ENCODE measurements at regions not wholly inside any gene's neighbourhood (a gene's known extent, or its start where the extent isn't known, plus 50 kb on each side); places are given as distances from the start of the nearest gene placed in this dataset.

DNA sequence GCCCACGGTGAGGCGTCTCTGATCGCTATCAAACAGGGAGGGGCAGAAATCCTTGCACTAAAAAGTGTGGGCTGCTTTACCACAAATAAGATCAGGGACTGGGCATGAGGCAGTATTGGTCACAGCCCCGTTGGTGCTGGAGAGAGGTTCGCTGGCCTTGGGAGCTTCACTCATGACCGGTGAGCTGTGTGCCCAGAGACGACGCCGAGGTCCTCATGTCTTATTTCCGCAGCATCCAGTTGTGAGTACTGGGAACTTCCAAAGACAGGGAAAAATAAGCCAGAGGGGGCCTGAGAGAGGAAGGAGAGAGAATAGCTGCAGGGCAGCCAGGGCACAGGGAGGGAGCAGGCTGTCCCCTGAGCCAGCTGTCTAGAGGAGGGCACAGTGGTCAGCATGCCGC is 154.2 kb upstream of the PRKCQ start:
- Histone ChIP-seq H3K18ac (ENCODE audit: low read length) (no peak overlapping the region), H3K36me3 (replicated peaks in 1 of 2; ENCODE audit: control insufficient read depth in 2 of 2, insufficient read depth in 2 of 2, low read length in 2 of 2) (no peaks in the 10 kb centered on the region), H3K4ac (ENCODE audit: low read length) (no peak overlapping the region), H2BK120ac (ENCODE audit: low read depth, low read length) (no peak overlapping the region), H3K27me3 (ENCODE audit: control insufficient read depth in 3 of 3, insufficient read depth in 3 of 3, low read depth in 1 of 3, low read length in 3 of 3) (peaks cover 0 to 7% (median 0%) of the 10 kb centered on the region in 3 experiments), H4K91ac (ENCODE audit: low read depth, low read length, poor library complexity) (no peak overlapping the region), H4K8ac (ENCODE audit: low read depth, low read length) (no peak overlapping the region), H2BK5ac (ENCODE audit: low read length) (no peak overlapping the region), H2BK12ac (ENCODE audit: low read length) (no peak overlapping the region), H3K4me2 (ENCODE audit: insufficient read depth, low read length, poor library complexity, severe bottlenecking) (no peak overlapping the region), H3K14ac (ENCODE audit: low read length) (no peak overlapping the region), H2AK5ac (ENCODE audit: low read depth, low read length) (no peak overlapping the region), H3K27ac (replicated peaks; ENCODE audit: low read length) (no peak overlapping the region), H3K4me1 (ENCODE audit: control insufficient read depth in 2 of 2, insufficient read depth in 1 of 2, low read depth in 1 of 2, low read length in 2 of 2) (peaks cover 0 to 6% of the 10 kb centered on the region in 2 donors), H3K9ac (ENCODE audit: low read depth, low read length, poor library complexity) (no peak overlapping the region), H3K79me1 (ENCODE audit: low read depth, low read length) (no peaks in the 10 kb centered on the region), H3K4me3 (ENCODE audit: low read length in 2 of 2) (no peak overlapping the region), H2AFZ (ENCODE audit: low read length) (no peak overlapping the region), H2BK15ac (ENCODE audit: low read length) (no peak overlapping the region), H3K23ac (ENCODE audit: low read depth, low read length, poor library complexity) (no peak overlapping the region), H3K9me3 (replicated peaks in 1 of 2; ENCODE audit: control insufficient read depth in 2 of 2, insufficient read depth in 1 of 2, low read depth in 1 of 2, low read length in 2 of 2) (no peaks in the 10 kb centered on the region)
- no peak for DNase-seq (ENCODE audit: low spot score)
- WGBS, 2 donors (ENCODE audit: extremely low coverage in 2 of 2, insufficient read length in 2 of 2, insufficient replicate concordance in 1 of 2), result no CpG with 5 or more reads among the region's 11 CpGs

DNA sequence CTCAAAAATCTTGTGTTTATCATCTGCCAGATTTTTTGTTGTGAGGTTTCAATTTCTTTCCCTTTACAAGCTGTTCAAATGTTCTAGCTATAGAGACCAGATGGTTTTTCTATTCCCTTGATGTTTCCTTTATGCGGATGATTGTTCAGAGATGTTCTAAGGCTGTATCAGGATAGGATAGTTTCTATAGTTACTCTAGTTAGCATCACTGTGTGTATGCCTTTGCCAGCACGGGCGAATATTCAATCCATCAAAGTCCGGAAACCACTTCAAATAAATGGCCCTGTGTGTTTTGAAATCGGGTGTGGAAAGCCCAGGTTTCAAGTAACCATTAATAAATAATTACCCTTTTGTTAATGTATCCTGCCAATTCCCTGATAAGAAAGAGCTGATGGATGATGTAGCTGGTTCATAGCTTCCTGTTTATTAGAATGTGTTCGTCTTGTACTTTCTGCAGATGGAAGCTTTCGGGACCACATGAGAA is 149.8 kb upstream of the PRKCQ start:
- no peaks in the 10 kb centered on the region for H3K4me1 ChIP-seq (ENCODE audit: control insufficient read depth in 2 of 2, insufficient read depth in 1 of 2, low read depth in 1 of 2, low read length in 2 of 2)
- no peak overlapping the region for H3K14ac ChIP-seq (ENCODE audit: low read length)
- H3K9me3 ChIP-seq (replicated peaks in 1 of 2; ENCODE audit: control insufficient read depth in 2 of 2, insufficient read depth in 1 of 2, low read depth in 1 of 2, low read length in 2 of 2), result no peaks in the 10 kb centered on the region
- H3K4ac ChIP-seq (ENCODE audit: low read length), result no peak overlapping the region
- H4K8ac ChIP-seq (ENCODE audit: low read depth, low read length), result no peak overlapping the region
- no peaks in the 10 kb centered on the region for H3K36me3 ChIP-seq (replicated peaks in 1 of 2; ENCODE audit: control insufficient read depth in 2 of 2, insufficient read depth in 2 of 2, low read length in 2 of 2)
- H3K4me2 ChIP-seq (ENCODE audit: insufficient read depth, low read length, poor library complexity, severe bottlenecking), result no peak overlapping the region
- no peak overlapping the region for H2BK15ac ChIP-seq (ENCODE audit: low read length)
- H4K91ac ChIP-seq (ENCODE audit: low read depth, low read length, poor library complexity), result no peak overlapping the region
- no CpG with 5 or more reads among the region's 7 CpGs for WGBS, 2 donors (ENCODE audit: extremely low coverage in 2 of 2, insufficient read length in 2 of 2, insufficient replicate concordance in 1 of 2)
- no peak overlapping the region for H3K27ac ChIP-seq (replicated peaks; ENCODE audit: low read length)
- no peak overlapping the region for H3K9ac ChIP-seq (ENCODE audit: low read depth, low read length, poor library complexity)
- H3K4me3 ChIP-seq (ENCODE audit: low read length in 2 of 2), result no peak overlapping the region
- H3K18ac ChIP-seq (ENCODE audit: low read length), result no peak overlapping the region
- no peak overlapping the region for H2BK5ac ChIP-seq (ENCODE audit: low read length)
- no peak overlapping the region for H2AFZ ChIP-seq (ENCODE audit: low read length)
- no peaks in the 10 kb centered on the region for H3K27me3 ChIP-seq (ENCODE audit: control insufficient read depth in 3 of 3, insufficient read depth in 3 of 3, low read depth in 1 of 3, low read length in 3 of 3)
- H2AK5ac ChIP-seq (ENCODE audit: low read depth, low read length), result no peak overlapping the region
- no peak for DNase-seq (ENCODE audit: low spot score)
- H3K23ac ChIP-seq (ENCODE audit: low read depth, low read length, poor library complexity), result no peak overlapping the region
- H2BK12ac ChIP-seq (ENCODE audit: low read length), result no peak overlapping the region
- no peak overlapping the region for H2BK120ac ChIP-seq (ENCODE audit: low read depth, low read length)
- H3K79me1 ChIP-seq (ENCODE audit: low read depth, low read length), result no peaks in the 10 kb centered on the region

DNA sequence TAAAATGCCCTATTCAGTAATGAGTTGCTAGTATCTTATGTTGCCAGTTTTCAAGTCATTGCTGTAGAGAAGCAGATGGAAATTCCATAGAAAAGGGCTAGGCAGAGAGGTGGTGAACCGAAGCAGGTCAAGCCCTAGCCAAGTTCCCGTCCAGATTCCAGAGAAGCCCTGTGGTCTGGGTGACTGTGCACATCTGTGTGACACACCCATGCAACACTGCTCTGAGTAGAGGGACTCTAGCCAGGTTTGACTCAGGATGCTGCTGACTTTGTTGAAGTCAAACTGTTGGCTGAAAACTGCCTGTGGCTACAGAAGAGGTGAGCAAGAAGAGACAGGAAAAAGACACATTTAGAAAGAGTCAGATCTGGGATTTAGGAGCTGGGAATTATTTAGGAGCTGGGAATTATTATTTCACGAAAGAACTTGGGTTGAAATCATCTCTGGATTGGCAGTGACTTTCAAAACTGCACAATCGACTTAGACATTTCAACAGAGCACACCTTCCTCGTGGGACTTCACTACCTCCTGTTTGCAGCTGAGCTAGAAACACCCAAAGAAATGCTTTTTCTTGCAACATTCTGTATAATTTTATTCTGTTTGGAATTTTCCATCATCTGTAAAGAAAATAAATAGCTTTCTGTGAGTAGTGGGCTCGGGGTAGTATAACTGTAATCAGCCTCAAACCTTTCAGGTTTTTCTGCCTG is 149.1 kb upstream of the PRKCQ start:
- Histone ChIP-seq H3K36me3 (replicated peaks in 1 of 2; ENCODE audit: control insufficient read depth in 2 of 2, insufficient read depth in 2 of 2, low read length in 2 of 2) (no peaks in the 10 kb centered on the region), H3K4me1 (ENCODE audit: control insufficient read depth in 2 of 2, insufficient read depth in 1 of 2, low read depth in 1 of 2, low read length in 2 of 2) (no peaks in the 10 kb centered on the region), H3K18ac (ENCODE audit: low read length) (no peak overlapping the region), H3K4ac (ENCODE audit: low read length) (no peak overlapping the region), H2AK5ac (ENCODE audit: low read depth, low read length) (no peak overlapping the region), H3K9ac (ENCODE audit: low read depth, low read length, poor library complexity) (no peak overlapping the region), H2BK120ac (ENCODE audit: low read depth, low read length) (no peak overlapping the region), H4K91ac (ENCODE audit: low read depth, low read length, poor library complexity) (no peak overlapping the region), H2BK12ac (ENCODE audit: low read length) (no peak overlapping the region), H3K23ac (ENCODE audit: low read depth, low read length, poor library complexity) (no peak overlapping the region), H3K9me3 (replicated peaks in 1 of 2; ENCODE audit: control insufficient read depth in 2 of 2, insufficient read depth in 1 of 2, low read depth in 1 of 2, low read length in 2 of 2) (no peaks in the 10 kb centered on the region), H2AFZ (ENCODE audit: low read length) (no peak overlapping the region), H3K27ac (replicated peaks; ENCODE audit: low read length) (no peak overlapping the region), H3K4me3 (ENCODE audit: low read length in 2 of 2) (no peak overlapping the region), H3K14ac (ENCODE audit: low read length) (no peak overlapping the region), H4K8ac (ENCODE audit: low read depth, low read length) (no peak overlapping the region), H2BK15ac (ENCODE audit: low read length) (no peak overlapping the region), H3K4me2 (ENCODE audit: insufficient read depth, low read length, poor library complexity, severe bottlenecking) (no peak overlapping the region), H3K27me3 (ENCODE audit: control insufficient read depth in 3 of 3, insufficient read depth in 3 of 3, low read depth in 1 of 3, low read length in 3 of 3) (no peaks in the 10 kb centered on the region), H3K79me1 (ENCODE audit: low read depth, low read length) (no peaks in the 10 kb centered on the region), H2BK5ac (ENCODE audit: low read length) (no peak overlapping the region)
- no CpG with 5 or more reads among the region's 6 CpGs for WGBS, 2 donors (ENCODE audit: extremely low coverage in 2 of 2, insufficient read length in 2 of 2, insufficient replicate concordance in 1 of 2)
- no peak for DNase-seq (ENCODE audit: low spot score)

DNA sequence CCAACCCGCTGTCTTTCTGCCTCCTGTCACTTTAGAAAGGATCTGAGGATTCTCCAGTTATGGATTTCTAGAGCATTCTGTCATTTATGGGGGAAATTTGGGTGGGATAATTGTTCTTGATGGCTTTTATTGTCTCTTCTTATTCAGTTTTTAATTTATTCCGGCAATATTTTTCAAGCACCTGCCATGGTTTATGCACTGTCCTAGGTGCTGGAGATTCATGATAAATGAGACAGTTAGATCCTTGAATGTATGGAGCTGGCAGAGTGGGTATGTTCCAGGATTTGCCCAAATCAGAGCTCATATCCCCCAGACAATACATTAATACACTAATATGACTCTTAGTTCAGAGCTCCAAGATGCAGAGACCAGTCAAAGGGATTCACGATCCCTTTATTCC is 146.8 kb upstream of the PRKCQ start:
- Histone ChIP-seq H3K4me1 (ENCODE audit: control insufficient read depth in 2 of 2, insufficient read depth in 1 of 2, low read depth in 1 of 2, low read length in 2 of 2) (no peaks in the 10 kb centered on the region), H2BK120ac (ENCODE audit: low read depth, low read length) (no peak overlapping the region), H2AFZ (ENCODE audit: low read length) (no peak overlapping the region), H3K36me3 (replicated peaks in 1 of 2; ENCODE audit: control insufficient read depth in 2 of 2, insufficient read depth in 2 of 2, low read length in 2 of 2) (no peaks in the 10 kb centered on the region), H4K8ac (ENCODE audit: low read depth, low read length) (no peak overlapping the region), H3K79me1 (ENCODE audit: low read depth, low read length) (no peaks in the 10 kb centered on the region), H2BK12ac (ENCODE audit: low read length) (no peak overlapping the region), H3K27me3 (ENCODE audit: control insufficient read depth in 3 of 3, insufficient read depth in 3 of 3, low read depth in 1 of 3, low read length in 3 of 3) (no peaks in the 10 kb centered on the region), H3K4ac (ENCODE audit: low read length) (no peak overlapping the region), H3K4me2 (ENCODE audit: insufficient read depth, low read length, poor library complexity, severe bottlenecking) (no peak overlapping the region), H4K91ac (ENCODE audit: low read depth, low read length, poor library complexity) (no peak overlapping the region), H3K9me3 (replicated peaks in 1 of 2; ENCODE audit: control insufficient read depth in 2 of 2, insufficient read depth in 1 of 2, low read depth in 1 of 2, low read length in 2 of 2) (no peaks in the 10 kb centered on the region), H3K14ac (ENCODE audit: low read length) (no peak overlapping the region), H3K27ac (replicated peaks; ENCODE audit: low read length) (no peak overlapping the region), H2AK5ac (ENCODE audit: low read depth, low read length) (no peak overlapping the region), H2BK5ac (ENCODE audit: low read length) (no peak overlapping the region), H3K9ac (ENCODE audit: low read depth, low read length, poor library complexity) (no peak overlapping the region), H3K23ac (ENCODE audit: low read depth, low read length, poor library complexity) (no peak overlapping the region), H3K4me3 (ENCODE audit: low read length in 2 of 2) (no peak overlapping the region), H3K18ac (ENCODE audit: low read length) (no peak overlapping the region), H2BK15ac (ENCODE audit: low read length) (no peak overlapping the region)
- no CpG with 5 or more reads among the region's 3 CpGs for WGBS, 2 donors (ENCODE audit: extremely low coverage in 2 of 2, insufficient read length in 2 of 2, insufficient replicate concordance in 1 of 2)
- no peak for DNase-seq (ENCODE audit: low spot score)

Measured in neuronal stem cell (in vitro differentiated cells).